Keratinocyte (primary cell): ENCODE measurements at regions not wholly inside any gene's neighbourhood (a gene's known extent, or its start where the extent isn't known, plus 50 kb on each side); places are given as distances from the start of the nearest gene placed in this dataset.

Source experiments
- DNase-seq: peaks from one replicate; pipeline ENCODE4 v3.0.0-alpha.2; 2011; ENCODE audit warnings: low read depth, missing footprints, low spot score
- FAIRE-seq: peaks from 2 replicates; lab custom pipeline; 2011; peaks lifted over from hg19 to GRCh38; lab: Jason Lieb, UNC
- H2AFZ ChIP-seq: 2 replicates; pipeline ENCODE4 v1.6.0; 2012; ENCODE audit warnings: low read length, control low read depth, inconsistent platforms; ENCODE audit not compliant: control insufficient read depth
- H3K27ac ChIP-seq: 2 replicates; pipeline ENCODE4 v1.5.1; 2011; ENCODE audit warnings: low read length; ENCODE audit not compliant: control insufficient read depth, insufficient read depth
- H3K27me3 ChIP-seq: 3 replicates; pipeline ENCODE4 v1.6.0; 2011; ENCODE audit warnings: low read length; ENCODE audit not compliant: control insufficient read depth, insufficient read depth; ENCODE audit errors: extremely low read depth
- H3K36me3 ChIP-seq, 2 experiments: 2 replicates in 1 of 2; 3 replicates in 1 of 2; pipeline ENCODE4 v1.5.1; 2011; ENCODE audit warnings: low read length in 2 of 2, mild to moderate bottlenecking in 1 of 2; ENCODE audit not compliant: control insufficient read depth in 2 of 2, insufficient read depth in 2 of 2; ENCODE audit errors: extremely low read depth in 1 of 2
- H3K4me1 ChIP-seq: 3 replicates; pipeline ENCODE4 v1.5.1; 2011; ENCODE audit warnings: low read length; ENCODE audit not compliant: control insufficient read depth, insufficient read depth; ENCODE audit errors: extremely low read depth
- H3K4me2 ChIP-seq: 3 replicates; pipeline ENCODE4 v1.6.0; 2011; ENCODE audit warnings: low read depth, low read length; ENCODE audit not compliant: control insufficient read depth, insufficient read depth; ENCODE audit errors: extremely low read depth
- H3K4me3 ChIP-seq, 3 experiments: fragments of 200-600 bp in 1 of 3; sonication (generic) in 1 of 3; 2 replicates in 2 of 3; 3 replicates in 1 of 3; pipeline ENCODE4 v1.5.1; 2011 to 2016; ENCODE audit warnings: low read length in 3 of 3, mild to moderate bottlenecking in 3 of 3, control low read depth in 2 of 3, inconsistent platforms in 1 of 3, low read depth in 1 of 3, mixed read lengths in 1 of 3, mixed run types in 1 of 3, moderate library complexity in 1 of 3; ENCODE audit not compliant: control insufficient read depth in 2 of 3, insufficient read depth in 2 of 3; ENCODE audit errors: extremely low read depth in 1 of 3
- H3K79me2 ChIP-seq: 2 replicates; pipeline ENCODE4 v1.6.0; 2012; ENCODE audit warnings: low read length; ENCODE audit not compliant: control insufficient read depth, insufficient read depth
- H3K9ac ChIP-seq: 3 replicates; pipeline ENCODE4 v1.6.0; 2011; ENCODE audit warnings: low read length; ENCODE audit not compliant: control insufficient read depth, insufficient read depth; ENCODE audit errors: extremely low read depth
- H3K9me1 ChIP-seq: 3 replicates; pipeline ENCODE4 v1.6.0; 2011; ENCODE audit warnings: low read length; ENCODE audit not compliant: control insufficient read depth, insufficient read depth; ENCODE audit errors: extremely low read depth
- H3K9me3 ChIP-seq: 2 replicates; pipeline ENCODE4 v1.5.1; 2012; ENCODE audit warnings: low read depth, low read length; ENCODE audit not compliant: control insufficient read depth
- H4K20me1 ChIP-seq: 3 replicates; pipeline ENCODE4 v1.6.0; 2011; ENCODE audit warnings: low read length; ENCODE audit not compliant: control insufficient read depth, insufficient read depth; ENCODE audit errors: extremely low read depth
- EZH2 ChIP-seq: IDR thresholded peaks from one replicate; pipeline ENCODE4 v1.6.1; 2012; ENCODE audit warnings: inconsistent platforms, mild to moderate bottlenecking, low read length, moderate library complexity
- dilution Hi-C: fragments of 300-500 bp; cut with MboI; formaldehyde crosslinking; loops from one replicate; pipeline ENCODE4 v1.7.0; 2020; ENCODE audit warnings: low sequenced_read_pairs; ENCODE audit not compliant: extremely low pct_ligation_motif_present
- TF ChIP-seq, protein P1 (sequence below), 3 experiments: IDR thresholded peaks in 1 of 3; conservative IDR thresholded peaks in 1 of 3; optimal IDR thresholded peaks in 1 of 3; 2 replicates in 2 of 3; 3 replicates in 1 of 3; pipeline versions ENCODE3 to v1.5.1; 2011; ENCODE audit warnings: low read length in 3 of 3, mild to moderate bottlenecking in 3 of 3, moderate library complexity in 2 of 3, control low read depth in 1 of 3, inconsistent platforms in 1 of 3; ENCODE audit not compliant: insufficient read depth in 2 of 3; ENCODE audit errors: extremely low read depth in 1 of 3

- Histone ChIP-seq H4K20me1 (no peaks in the 10 kb centered on the region), H2AFZ (no peak overlapping the region), H3K27me3 (no peaks in the 10 kb centered on the region), H3K79me2 (no peaks in the 10 kb centered on the region), H3K4me2 (no peak overlapping the region), H3K27ac (no peak overlapping the region), H3K4me3 (no peak overlapping the region), H3K9me1 (no peaks in the 10 kb centered on the region), H3K4me1 (no peaks in the 10 kb centered on the region), H3K9me3 (peaks cover 8% of the 10 kb centered on the region), H3K9ac (no peak overlapping the region), H3K36me3 (no peaks in the 10 kb centered on the region)
- DNase-seq (no peak), FAIRE-seq (no peak)
- dilution Hi-C loops: no loop called here
- TF ChIP-seq EZH2: no peak
- TF ChIP-seq, protein P1, sequence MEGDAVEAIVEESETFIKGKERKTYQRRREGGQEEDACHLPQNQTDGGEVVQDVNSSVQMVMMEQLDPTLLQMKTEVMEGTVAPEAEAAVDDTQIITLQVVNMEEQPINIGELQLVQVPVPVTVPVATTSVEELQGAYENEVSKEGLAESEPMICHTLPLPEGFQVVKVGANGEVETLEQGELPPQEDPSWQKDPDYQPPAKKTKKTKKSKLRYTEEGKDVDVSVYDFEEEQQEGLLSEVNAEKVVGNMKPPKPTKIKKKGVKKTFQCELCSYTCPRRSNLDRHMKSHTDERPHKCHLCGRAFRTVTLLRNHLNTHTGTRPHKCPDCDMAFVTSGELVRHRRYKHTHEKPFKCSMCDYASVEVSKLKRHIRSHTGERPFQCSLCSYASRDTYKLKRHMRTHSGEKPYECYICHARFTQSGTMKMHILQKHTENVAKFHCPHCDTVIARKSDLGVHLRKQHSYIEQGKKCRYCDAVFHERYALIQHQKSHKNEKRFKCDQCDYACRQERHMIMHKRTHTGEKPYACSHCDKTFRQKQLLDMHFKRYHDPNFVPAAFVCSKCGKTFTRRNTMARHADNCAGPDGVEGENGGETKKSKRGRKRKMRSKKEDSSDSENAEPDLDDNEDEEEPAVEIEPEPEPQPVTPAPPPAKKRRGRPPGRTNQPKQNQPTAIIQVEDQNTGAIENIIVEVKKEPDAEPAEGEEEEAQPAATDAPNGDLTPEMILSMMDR (optimal IDR thresholded peaks at IDR 0.05 in 1 of 3, IDR thresholded peaks at IDR 0.05 in 1 of 3, conservative IDR thresholded peaks at IDR 0.05 in 1 of 3; ENCODE audit: extremely low read depth in 1 of 3, insufficient read depth in 2 of 3, low read length in 3 of 3): no peak
These were observed 490.2 kb upstream of the MGMT start for GRCh38 chr10:128976856-128977255.

GRCh38 chr10:128978211-128978610 lies 488.8 kb upstream of the MGMT start:
- FAIRE-seq: no peak

More at GRCh38 chr10:128978211-128978610, 488.8 kb upstream of the MGMT start:
- Histone ChIP-seq H3K9me3 (peaks cover 12% of the 10 kb centered on the region), H3K36me3 (no peaks in the 10 kb centered on the region), H3K9ac (no peak overlapping the region), H4K20me1 (no peaks in the 10 kb centered on the region), H3K27me3 (no peaks in the 10 kb centered on the region), H3K79me2 (no peaks in the 10 kb centered on the region), H3K27ac (no peak overlapping the region), H3K4me1 (no peaks in the 10 kb centered on the region), H2AFZ (no peak overlapping the region), H3K4me3 (no peak overlapping the region), H3K4me2 (no peak overlapping the region), H3K9me1 (no peaks in the 10 kb centered on the region)
- no peak for DNase-seq
- TF ChIP-seq, protein P1 (optimal IDR thresholded peaks at IDR 0.05 in 1 of 3, IDR thresholded peaks at IDR 0.05 in 1 of 3, conservative IDR thresholded peaks at IDR 0.05 in 1 of 3; ENCODE audit: extremely low read depth in 1 of 3, insufficient read depth in 2 of 3, low read length in 3 of 3): no peak
- TF ChIP-seq EZH2: no peak
- dilution Hi-C loops: no loop called here
